ENCODE measurements at regions not wholly inside any gene's neighbourhood (a gene's known extent, or its start where the extent isn't known, plus 50 kb on each side); places are given as distances from the start of the nearest gene placed in this dataset.

DNA sequence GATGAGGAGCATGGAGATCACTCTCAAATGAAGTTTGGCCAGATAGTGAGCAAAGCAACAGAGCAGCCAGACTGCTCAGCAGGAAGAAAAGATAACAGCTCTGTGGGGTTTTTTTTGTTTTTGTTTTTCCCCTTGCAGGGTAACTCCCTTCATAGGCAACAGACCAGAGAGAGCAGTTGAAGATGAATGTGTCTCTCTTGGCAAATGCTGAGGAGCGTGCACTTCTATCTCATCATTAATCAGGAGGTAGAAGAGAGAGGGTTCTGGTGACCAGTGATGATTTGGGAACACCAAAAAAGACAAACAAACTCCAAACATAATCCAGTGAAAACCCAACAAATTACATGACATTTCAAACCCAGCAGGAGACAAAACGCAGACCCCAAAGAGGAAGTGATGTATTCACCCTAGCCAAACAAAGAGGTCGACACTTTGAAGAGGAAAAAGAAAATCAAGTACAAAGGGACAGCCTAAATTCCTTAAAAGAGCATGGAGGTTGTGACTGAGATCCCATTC, 66.2 kb upstream of the RREB1 start:
- DNase-seq, result no peak

DNA sequence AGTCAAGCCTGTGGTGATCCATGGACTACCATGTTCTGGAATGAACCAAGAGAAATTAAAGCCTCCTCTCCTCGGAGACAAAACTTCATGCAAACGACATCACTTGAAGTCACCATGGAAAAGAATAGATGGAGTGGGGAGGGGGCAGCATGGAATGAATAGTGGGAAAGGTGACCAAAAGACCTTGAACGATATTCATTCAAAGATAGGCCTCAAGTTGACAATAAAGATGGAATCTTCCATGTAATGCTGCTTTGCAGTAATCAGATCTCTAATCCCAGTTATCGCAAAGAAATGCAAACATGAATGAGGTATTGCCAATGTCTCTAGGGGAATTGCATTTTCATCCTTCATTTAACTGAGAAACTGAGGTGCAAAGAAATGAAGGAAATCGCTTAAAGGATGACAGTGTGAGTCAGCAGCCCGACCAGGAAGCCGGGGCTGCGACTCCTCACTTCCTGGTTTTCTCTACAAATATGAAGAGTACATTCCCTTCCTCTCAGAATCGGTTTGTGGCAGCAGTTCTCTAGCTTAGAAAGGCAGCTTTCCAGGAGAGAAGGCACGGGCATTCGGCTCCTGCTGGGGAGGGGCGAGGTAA, 65.6 kb upstream of the RREB1 start:
- DNase-seq, result no peak

DNA sequence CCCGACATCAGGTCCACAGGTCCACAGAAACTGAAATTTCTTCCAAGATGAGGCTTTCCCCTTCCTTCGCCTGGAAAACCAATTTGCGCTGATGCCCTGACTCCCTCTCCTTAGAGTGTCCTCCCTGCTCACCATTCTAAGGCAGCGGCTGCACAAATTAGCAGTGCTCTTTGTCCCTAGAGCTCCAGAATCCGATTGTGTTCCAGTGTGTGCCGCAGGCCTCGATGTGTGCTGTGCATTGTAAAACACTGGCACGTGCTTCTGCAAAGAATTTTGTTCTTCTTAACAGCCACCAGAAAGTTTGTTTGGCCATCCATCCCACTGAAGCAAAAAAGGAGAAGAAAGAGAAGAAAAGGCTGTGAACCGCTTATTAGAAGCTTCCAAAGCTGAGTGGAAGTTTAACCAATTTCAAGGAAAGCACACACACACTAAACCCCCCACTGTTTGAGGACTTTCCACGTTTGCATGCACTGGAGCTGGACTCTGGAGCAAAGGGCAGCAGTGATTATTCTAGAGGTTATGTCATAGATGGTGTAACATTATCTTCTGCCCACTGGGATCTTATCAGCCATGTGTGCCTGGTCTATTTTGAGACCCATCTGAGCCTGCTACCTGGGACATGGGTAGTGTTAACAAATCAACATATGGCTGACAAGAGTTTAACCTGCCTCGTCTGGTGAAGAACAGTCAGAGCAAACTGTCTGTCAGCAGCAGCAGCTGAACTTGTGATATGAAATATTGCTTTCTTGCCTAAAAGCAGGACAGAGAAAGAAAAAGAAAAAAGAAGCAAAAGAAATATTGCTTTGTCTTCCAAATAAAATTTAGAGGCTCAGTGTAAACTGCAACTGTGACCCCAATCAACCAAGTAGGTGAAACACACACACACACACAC, 64.9 kb upstream of the RREB1 start:
- DNase-seq, result no peak

DNA sequence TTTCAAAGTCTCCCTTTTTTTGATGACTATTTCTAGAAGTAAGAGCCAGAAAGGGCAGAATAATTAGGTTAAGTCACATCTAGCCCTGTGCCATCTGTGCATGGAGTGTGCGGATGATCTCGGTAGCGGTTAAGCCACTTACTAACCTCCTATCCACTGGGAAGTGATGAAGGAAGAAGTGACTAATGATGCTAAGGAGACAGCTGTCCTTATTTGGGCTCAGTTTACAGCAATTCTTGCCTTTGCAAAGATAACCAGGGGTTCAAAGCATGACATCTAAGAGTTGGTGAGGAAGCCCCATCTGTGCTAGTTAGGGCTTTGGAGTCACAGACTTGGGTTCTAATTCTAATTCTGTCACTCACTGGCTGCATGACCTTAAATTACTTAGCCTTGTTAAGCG, 62.4 kb upstream of the RREB1 start:
- DNase-seq, result no peak

DNA sequence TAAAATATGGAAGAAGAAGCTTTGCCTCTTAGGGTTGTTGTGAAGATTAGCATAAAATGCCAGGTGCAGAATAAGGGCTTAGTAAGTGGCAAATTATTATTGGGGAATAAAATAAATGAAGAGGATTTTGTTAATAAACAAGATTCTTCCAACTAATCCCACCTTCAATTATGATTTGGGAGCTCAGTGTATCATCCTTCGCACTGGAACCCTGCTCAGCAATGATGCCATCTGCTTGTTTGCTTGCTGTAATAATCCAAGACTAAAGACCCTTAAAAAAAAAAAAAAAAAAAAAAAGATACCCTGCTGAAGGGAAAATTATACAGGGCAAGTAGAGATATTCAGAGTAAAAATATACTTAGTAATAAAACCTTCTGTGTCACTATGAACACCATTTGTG, 62.0 kb upstream of the RREB1 start:
- DNase-seq, result no peak

DNA sequence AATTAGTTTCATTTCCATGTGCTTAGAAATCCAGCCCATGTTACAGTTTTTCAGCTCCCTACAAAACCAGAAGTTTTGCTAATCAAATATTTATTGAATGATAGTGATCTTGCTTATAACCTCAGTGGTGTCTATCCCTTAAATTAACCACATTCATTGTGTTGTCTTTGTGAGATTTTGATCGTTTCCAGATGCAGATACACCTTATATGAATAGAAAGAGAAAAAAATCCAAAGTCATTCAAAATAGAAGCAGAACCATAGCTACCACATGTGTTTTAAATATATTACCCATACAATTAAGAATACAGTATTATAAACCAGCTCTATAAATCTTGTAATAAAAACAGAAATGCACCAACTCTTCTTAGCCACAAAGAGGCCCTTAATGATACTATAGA, 60.6 kb upstream of the RREB1 start:
- DNase-seq, result no peak

DNA sequence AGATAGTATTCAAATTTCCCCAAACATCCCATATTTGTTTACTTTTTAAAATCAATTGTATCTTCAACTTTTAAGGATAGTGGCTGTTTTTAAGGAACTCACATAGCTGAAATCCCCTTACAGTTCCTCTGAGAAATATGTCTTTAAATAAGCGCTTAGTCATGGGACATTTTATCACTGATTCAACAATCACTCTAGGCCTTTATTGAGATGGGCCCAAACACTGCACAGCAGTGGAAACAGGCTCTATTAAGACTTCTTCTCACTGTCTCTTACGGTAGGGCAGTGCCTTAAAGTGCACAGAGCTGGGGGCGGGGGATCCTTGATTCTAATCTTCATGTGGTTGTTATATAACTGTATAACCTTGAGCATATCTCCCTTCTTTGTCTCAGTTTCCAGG, 59.8 kb upstream of the RREB1 start:
- no peak for DNase-seq

DNA sequence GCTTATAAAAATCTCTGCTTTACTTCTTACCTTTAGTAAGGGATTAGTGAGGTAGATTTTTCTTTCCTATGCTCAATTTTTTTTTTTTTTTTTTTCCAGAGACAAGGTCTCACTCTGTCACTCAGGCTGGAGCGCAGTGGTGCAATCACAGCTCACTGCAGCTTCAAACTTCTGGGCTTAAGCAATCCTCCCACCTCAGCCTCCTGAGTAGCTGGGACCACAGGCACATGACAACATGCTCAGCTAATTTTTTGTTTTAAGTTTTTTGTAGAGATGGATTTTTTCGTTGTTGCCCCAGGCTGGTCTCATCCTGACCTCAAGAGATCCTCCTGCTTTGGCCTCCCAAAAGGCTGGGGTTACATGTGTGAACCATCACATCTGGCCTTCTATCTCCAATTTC, 58.9 kb upstream of the RREB1 start:
- DNase-seq, result no peak

DNA sequence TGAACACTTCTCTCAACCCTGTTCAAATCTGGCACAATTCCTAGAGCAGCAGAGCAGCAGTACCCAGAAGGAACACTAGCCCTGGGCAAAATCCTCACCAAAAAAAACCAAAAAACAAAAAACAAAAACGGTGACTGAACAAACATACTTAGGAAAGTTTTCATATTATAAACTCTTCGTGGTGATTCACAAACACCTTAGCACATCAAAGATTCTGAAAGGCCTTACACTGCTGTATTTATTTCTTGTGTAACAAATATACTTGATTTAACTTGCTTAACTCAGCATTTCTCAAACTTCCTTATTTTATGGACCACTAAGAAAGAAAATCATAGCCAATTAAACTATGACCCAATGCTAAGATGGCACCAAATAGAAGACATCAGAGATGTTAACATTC, 57.8 kb upstream of the RREB1 start:
- DNase-seq, result no peak

DNA sequence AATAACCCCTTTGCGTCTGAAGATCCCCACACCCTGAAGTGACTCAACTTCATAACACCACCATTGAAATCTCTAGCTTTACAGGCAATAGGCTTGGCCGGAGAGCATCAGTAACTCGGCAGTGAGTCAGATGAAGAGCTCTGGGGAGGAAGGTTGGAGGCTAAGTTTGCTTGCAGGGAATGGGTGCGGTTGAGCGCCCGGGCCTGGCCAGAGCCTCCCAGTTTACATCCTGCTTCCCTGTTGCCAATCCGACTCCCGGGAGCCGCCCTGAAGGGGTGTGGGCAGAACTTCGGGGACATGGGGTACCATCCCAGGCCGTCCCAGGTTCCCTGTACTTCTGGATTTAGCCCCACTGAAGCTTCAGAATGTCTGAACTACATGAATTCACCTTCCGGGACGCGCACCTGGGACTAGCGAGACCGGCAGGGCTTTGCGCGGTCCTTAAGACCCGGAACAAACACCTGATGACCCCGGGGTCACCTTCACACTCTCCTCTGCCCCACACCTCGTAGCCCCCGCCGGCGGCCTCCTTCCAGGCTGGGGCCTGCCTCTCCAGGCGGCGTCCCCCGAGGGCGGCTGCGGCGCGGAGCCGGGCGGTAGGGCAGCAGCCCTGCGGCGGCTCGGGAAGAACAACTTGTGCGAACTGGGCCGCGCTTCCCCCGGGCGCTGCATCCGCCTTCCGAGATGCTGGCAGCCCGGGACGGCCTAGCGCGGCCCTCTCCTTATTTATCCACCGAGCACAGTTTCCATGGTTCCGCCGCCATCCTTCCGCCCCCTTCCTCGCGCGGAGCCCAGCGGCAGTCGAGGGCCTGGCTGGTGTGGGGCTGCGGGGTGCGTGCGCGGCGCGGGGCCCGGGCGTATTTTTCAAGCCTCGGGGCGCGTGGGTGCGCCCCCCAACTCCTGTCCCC, 56.6 kb upstream of the RREB1 start:
- peak in 1 of 2 donors; percentile 42 for DNase-seq

DNA sequence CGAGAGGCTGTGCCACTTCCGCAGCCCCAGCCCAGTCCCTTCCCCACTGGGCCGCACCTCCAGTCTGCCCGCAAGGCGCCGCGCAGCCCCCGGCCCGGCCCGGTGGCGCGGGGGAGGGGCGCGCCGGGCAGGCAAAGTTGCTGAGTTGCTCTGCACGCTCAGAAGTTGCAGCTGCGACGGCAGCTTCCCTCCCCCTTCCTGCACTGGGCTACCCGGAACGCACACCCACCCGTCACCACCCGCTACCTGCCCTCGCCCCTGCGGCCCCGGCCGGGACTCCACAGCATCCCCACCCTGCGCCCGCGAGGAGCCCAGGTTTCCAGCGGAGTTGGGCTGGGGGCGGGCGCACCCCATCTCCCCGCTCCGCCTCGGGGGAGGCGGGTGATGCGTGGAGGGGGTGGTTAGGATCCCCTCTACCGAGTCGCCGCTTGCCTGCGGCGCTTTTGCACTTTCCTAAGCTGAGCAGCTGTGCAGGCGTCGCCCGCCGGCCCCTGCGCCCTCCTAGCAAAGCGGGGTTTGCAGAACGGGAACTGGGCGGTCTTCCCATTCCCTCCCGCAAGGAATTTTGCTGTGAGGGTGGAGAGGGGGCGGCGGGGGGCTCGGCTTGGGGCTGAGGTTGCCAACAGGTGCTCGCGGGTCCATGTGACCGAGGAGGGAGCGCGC, 55.9 kb upstream of the RREB1 start:
- DNase-seq, result peak; percentile 26 to 56

DNA sequence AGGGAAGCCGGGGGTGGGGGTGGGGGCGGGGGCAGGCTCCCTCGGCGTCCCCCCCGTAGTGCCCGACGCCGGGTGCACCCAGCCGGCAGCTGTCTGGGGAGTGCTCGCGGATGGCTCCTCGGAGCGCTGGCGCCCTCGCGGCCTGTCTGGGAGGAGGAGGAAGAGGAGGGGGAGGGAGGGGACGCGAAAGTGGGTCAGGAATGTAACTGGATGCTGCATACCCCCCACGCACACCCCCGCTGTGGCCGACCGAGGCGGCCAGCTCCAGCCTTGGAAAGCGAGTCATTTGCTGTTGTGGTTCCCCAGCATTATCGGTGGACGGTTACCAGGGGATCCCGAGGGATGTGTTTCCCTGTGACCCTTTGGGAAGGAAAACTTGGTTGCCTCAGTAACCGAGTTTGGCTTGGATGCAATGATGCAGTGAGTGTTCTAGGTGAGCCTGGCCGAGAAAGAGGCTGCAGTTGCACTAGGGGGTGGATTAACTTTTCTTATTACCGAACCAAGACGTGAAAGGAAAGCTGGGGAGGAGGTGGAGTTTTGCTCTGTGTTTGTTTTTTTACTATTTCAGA, 55.2 kb upstream of the RREB1 start:
- peak in 1 of 2 donors; percentile 16 for DNase-seq

DNA sequence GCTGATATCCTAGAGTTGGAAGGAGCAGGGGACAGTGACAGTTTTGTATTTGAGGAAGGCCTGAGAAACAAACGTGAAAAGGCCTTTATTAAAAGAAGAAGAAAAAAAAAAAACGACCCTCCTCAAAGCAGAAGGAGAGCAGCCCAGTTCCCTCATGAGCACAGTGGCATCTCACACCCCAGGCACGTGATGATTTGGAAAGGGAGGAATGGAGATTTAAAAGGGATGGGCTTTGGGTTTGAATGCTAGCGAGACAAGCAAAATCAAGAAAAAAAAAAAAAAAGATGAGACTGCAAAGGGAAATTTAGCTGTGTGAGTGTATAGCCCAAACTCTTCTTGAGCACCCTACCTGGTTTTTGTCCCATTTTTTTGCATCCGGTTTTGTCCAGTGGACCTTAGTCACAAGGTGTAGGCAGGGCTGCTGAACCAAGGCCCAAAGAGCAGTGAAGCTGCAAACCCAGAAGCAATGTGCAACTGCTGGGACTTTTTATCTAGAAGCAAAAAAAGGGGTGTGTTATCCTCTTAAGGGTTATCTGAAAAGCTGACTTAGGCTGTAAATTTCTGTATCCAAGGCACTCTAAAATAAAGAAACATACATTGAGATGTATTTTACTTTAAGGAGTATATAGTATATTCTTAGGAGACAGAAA, 54.5 kb upstream of the RREB1 start:
- DNase-seq, result no peak

Data from CD4-positive, alpha-beta T cell treated with Interferon alpha-2 for 1 hour (primary cell).